K562 (cell line): ENCODE measurements at regions not wholly inside any gene's neighbourhood (a gene's known extent, or its start where the extent isn't known, plus 50 kb on each side); places are given as distances from the start of the nearest gene placed in this dataset.

Experiments
- ATAC-seq: fragments of 200-7000 bp; cut with Tn5 transposase; 3 replicates; pipeline ENCODE4 v1.9.1; 2020; ENCODE audit warnings: moderate library complexity
- BruUV-seq: library from RNA; stranded (reverse); fragments of 400-500 nt; replicated peaks from 2 replicates; lab custom pipeline; 2021; lab: Mats Ljungman, UMichigan
- CTCF ChIA-PET: fragments of 300-600 bp; formaldehyde crosslinking; extraction: SDS; loops from one replicate; lab custom pipeline; 2021; ENCODE audit warnings: low intra/inter-chr PET ratio; lab: Yijun Ruan, JAX
- POLR2A ChIA-PET: fragments of 300-600, 350-650 bp; sonication (Branson Sonifier 250); formaldehyde crosslinking; extraction: SDS; loops from one replicate; lab custom pipeline; 2021; ENCODE audit warnings: antibody characterized with exemption, inconsistent platforms; lab: Yijun Ruan, JAX
- DNase-seq, 4 experiments: peaks; one replicate each; pipeline versions ENCODE4 v3.0.0 to v3.0.0-alpha.2; 2011 to 2018; ENCODE audit warnings: low spot score in 3 of 4, mixed read lengths in 3 of 4; ENCODE audit errors: extremely low read depth in 1 of 4
- FAIRE-seq: peaks from 2 replicates; lab custom pipeline; 2011; peaks lifted over from hg19 to GRCh38; lab: Jason Lieb, UNC
- H2AFZ ChIP-seq: 2 replicates; pipeline ENCODE4 v1.6.0; 2011; ENCODE audit warnings: low read depth, low read length, control low read depth, inconsistent platforms
- H3K27ac ChIP-seq: fragments of 200-600 bp; 3 replicates; pipeline ENCODE4 v1.8.0; 2011; ENCODE audit warnings: low read depth, mild to moderate bottlenecking, control low read depth, inconsistent platforms, low read length, moderate library complexity, mixed read lengths; ENCODE audit errors: extremely low read depth
- H3K27me3 ChIP-seq, 2 experiments: fragments of 300-600 bp in 1 of 2; 2 replicates in 1 of 2; 3 replicates in 1 of 2; pipeline versions ENCODE4 v1.6.0 to v1.8.0; 2011; ENCODE audit warnings: inconsistent platforms in 2 of 2, low read length in 2 of 2, mild to moderate bottlenecking in 1 of 2, mixed read lengths in 1 of 2, moderate library complexity in 1 of 2; ENCODE audit not compliant: control insufficient read depth in 2 of 2, insufficient read depth in 2 of 2
- H3K36me3 ChIP-seq: fragments of 300-600 bp; 3 replicates; pipeline ENCODE4 v1.8.0; 2011; ENCODE audit warnings: mild to moderate bottlenecking, low read length, inconsistent platforms; ENCODE audit not compliant: control insufficient read depth, insufficient read depth
- H3K4me1 ChIP-seq, 2 experiments: fragments of 200-600 bp in 1 of 2; replicated peaks in 1 of 2; 2 replicates in 1 of 2; 3 replicates in 1 of 2; pipeline versions ENCODE4 v1.5.1 to v1.8.0; 2011; ENCODE audit warnings: inconsistent platforms in 2 of 2, low read length in 2 of 2, mild to moderate bottlenecking in 1 of 2, mixed read lengths in 1 of 2, moderate library complexity in 1 of 2; ENCODE audit not compliant: control insufficient read depth in 2 of 2, insufficient read depth in 2 of 2
- H3K4me2 ChIP-seq: 2 replicates; pipeline ENCODE4 v1.6.1; 2011; ENCODE audit warnings: low read length, control low read depth, inconsistent platforms, mixed read lengths; ENCODE audit not compliant: insufficient read depth
- H3K4me3 ChIP-seq: fragments of 200-600 bp; sonication (generic), shearing (Covaris generic); 2 replicates; pipeline ENCODE4 v1.5.1; 2016; ENCODE audit warnings: control low read depth, inconsistent platforms
- H3K79me2 ChIP-seq: fragments of 200-600 bp; 3 replicates; pipeline ENCODE4 v1.8.0; 2011; ENCODE audit warnings: low read length, inconsistent platforms; ENCODE audit not compliant: control insufficient read depth, insufficient read depth
- H3K9ac ChIP-seq, 2 experiments: 2 replicates each; pipeline versions ENCODE4 v1.6.0 to v1.6.1; 2011; ENCODE audit warnings: low read depth in 2 of 2, low read length in 2 of 2, control low read depth in 1 of 2, inconsistent platforms in 1 of 2, mild to moderate bottlenecking in 1 of 2, mixed read lengths in 1 of 2; ENCODE audit not compliant: insufficient read depth in 1 of 2
- H3K9me1 ChIP-seq: one replicate; pipeline ENCODE4 v1.6.0; 2011; ENCODE audit warnings: inconsistent platforms, mild to moderate bottlenecking, low read length, moderate library complexity; ENCODE audit not compliant: control insufficient read depth, insufficient read depth
- H3K9me3 ChIP-seq: replicated peaks from 2 replicates; pipeline ENCODE4 v1.5.1; 2011; ENCODE audit warnings: low read depth, low read length, inconsistent platforms; ENCODE audit not compliant: control insufficient read depth, insufficient read depth
- H4K20me1 ChIP-seq: replicated peaks from 2 replicates; pipeline ENCODE4 v1.6.1; 2011; ENCODE audit warnings: low read length, inconsistent platforms, mixed read lengths; ENCODE audit not compliant: control insufficient read depth, insufficient read depth
- SIX5 ChIP-seq, 2 experiments: IDR thresholded peaks; 2 replicates each; pipeline ENCODE4 v1.6.1; 2011; ENCODE audit warnings: low read length in 2 of 2, borderline replicate concordance in 1 of 2, low read depth in 1 of 2, mild to moderate bottlenecking in 1 of 2, moderate library complexity in 1 of 2; ENCODE audit not compliant: insufficient read depth in 1 of 2
- SMAD1 ChIP-seq: fragments of 150-350 bp; IDR thresholded peaks from 2 replicates; pipeline ENCODE4 v1.6.1; 2014; ENCODE audit warnings: low read length, low read depth; ENCODE audit not compliant: partially characterized antibody
- WGBS: fragments of 100-300 bp; shearing (Covaris generic); methylation state at CpG from one replicate; pipeline ENCODE4 v1.1.6; 2016; ENCODE audit warnings: low coverage, mixed read lengths; ENCODE audit not compliant: insufficient coverage; ENCODE audit errors: missing lambda C conversion rate; 5-methylcytosine and 5-hydroxymethylcytosine counted together
- in situ Hi-C: fragments of 300-500 bp; cut with MboI; formaldehyde crosslinking; loops from 4 replicates; pipeline ENCODE4 v1.15.0; 2018; ENCODE audit warnings: inconsistent platforms, mixed read lengths
- intact Hi-C: fragments of 100-400 bp; cut with micrococcal nuclease; formaldehyde crosslinking; loops from 2 replicates; pipeline ENCODE4 v1.14.2; 2022
- TF ChIP-seq, protein P1 (sequence below): sonication (generic); formaldehyde crosslinking; IDR thresholded peaks from 2 replicates; pipeline ENCODE4 v1.8.0; 2023; ENCODE audit warnings: missing genetic modification reagents, mild to moderate bottlenecking, borderline replicate concordance
- TF ChIP-seq, protein P2 (sequence below), 2 experiments: fragments of 450-650 bp; formaldehyde crosslinking in 1 of 2; IDR thresholded peaks; 2 replicates each; pipeline versions ENCODE4 v1.4.0 to v1.6.1; 2014 to 2020; ENCODE audit warnings: mild to moderate bottlenecking in 2 of 2, borderline replicate concordance in 1 of 2, low read depth in 1 of 2
- TF ChIP-seq, protein P3 (sequence below): fragments of 450-650 bp; IDR thresholded peaks from 2 replicates; pipeline ENCODE4 v1.6.1; 2014; ENCODE audit warnings: low read depth, mild to moderate bottlenecking, moderate library complexity, borderline replicate concordance

DNA sequence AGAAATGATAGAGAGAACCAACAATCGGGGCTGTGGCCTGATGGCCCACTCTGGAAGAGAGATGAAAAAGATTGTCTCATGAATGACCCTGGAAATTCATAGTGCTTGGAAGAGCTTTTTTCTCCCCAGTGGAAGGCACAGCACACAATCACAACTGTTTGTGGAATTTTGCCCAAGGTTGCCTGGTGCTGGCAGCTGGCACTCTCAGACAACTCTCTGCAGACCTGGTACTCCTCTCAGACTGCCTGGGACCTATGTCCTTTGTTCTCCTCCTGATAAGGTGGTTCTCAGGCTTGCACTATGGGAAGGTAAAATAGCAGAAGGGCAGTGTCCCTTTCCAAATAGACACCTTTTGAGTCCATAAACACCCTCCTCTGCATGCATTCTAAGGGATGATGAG lies 144.1 kb upstream of the SEL1L start:
- Histone ChIP-seq H3K9me3 (no peaks in the 10 kb centered on the region), H3K36me3 (no peaks in the 10 kb centered on the region), H2AFZ (no peak overlapping the region), H3K9me1 (no peaks in the 10 kb centered on the region), H3K27me3 (no peaks in the 10 kb centered on the region), H3K4me2 (no peak overlapping the region), H3K4me3 (no peak overlapping the region), H3K27ac (no peak overlapping the region), H3K9ac (no peak overlapping the region), H4K20me1 (no peaks in the 10 kb centered on the region), H3K79me2 (no peaks in the 10 kb centered on the region), H3K4me1 (no peaks in the 10 kb centered on the region)
- CTCF ChIA-PET: no interaction called here
- intact Hi-C loops (no loop called here), in situ Hi-C loops (no loop called here)
- FAIRE-seq: no peak
- BruUV-seq: no TSS peak
- no peak for ATAC-seq
- POLR2A ChIA-PET: no interaction called here
- WGBS: 0% methylated on average over 1 of the region's 1 CpG
- DNase-seq: no peak
- no peak for TF ChIP-seq SIX5 (IDR thresholded peaks at IDR 0.05; ENCODE audit: borderline replicate concordance in 1 of 2, insufficient read depth in 1 of 2, low read depth in 1 of 2, low read length in 2 of 2)
- TF ChIP-seq, protein P1, sequence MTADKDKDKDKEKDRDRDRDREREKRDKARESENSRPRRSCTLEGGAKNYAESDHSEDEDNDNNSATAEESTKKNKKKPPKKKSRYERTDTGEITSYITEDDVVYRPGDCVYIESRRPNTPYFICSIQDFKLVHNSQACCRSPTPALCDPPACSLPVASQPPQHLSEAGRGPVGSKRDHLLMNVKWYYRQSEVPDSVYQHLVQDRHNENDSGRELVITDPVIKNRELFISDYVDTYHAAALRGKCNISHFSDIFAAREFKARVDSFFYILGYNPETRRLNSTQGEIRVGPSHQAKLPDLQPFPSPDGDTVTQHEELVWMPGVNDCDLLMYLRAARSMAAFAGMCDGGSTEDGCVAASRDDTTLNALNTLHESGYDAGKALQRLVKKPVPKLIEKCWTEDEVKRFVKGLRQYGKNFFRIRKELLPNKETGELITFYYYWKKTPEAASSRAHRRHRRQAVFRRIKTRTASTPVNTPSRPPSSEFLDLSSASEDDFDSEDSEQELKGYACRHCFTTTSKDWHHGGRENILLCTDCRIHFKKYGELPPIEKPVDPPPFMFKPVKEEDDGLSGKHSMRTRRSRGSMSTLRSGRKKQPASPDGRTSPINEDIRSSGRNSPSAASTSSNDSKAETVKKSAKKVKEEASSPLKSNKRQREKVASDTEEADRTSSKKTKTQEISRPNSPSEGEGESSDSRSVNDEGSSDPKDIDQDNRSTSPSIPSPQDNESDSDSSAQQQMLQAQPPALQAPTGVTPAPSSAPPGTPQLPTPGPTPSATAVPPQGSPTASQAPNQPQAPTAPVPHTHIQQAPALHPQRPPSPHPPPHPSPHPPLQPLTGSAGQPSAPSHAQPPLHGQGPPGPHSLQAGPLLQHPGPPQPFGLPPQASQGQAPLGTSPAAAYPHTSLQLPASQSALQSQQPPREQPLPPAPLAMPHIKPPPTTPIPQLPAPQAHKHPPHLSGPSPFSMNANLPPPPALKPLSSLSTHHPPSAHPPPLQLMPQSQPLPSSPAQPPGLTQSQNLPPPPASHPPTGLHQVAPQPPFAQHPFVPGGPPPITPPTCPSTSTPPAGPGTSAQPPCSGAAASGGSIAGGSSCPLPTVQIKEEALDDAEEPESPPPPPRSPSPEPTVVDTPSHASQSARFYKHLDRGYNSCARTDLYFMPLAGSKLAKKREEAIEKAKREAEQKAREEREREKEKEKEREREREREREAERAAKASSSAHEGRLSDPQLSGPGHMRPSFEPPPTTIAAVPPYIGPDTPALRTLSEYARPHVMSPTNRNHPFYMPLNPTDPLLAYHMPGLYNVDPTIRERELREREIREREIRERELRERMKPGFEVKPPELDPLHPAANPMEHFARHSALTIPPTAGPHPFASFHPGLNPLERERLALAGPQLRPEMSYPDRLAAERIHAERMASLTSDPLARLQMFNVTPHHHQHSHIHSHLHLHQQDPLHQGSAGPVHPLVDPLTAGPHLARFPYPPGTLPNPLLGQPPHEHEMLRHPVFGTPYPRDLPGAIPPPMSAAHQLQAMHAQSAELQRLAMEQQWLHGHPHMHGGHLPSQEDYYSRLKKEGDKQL (CRISPR knock-in tag): no peak
- TF ChIP-seq SMAD1: no peak
- TF ChIP-seq, protein P2, sequence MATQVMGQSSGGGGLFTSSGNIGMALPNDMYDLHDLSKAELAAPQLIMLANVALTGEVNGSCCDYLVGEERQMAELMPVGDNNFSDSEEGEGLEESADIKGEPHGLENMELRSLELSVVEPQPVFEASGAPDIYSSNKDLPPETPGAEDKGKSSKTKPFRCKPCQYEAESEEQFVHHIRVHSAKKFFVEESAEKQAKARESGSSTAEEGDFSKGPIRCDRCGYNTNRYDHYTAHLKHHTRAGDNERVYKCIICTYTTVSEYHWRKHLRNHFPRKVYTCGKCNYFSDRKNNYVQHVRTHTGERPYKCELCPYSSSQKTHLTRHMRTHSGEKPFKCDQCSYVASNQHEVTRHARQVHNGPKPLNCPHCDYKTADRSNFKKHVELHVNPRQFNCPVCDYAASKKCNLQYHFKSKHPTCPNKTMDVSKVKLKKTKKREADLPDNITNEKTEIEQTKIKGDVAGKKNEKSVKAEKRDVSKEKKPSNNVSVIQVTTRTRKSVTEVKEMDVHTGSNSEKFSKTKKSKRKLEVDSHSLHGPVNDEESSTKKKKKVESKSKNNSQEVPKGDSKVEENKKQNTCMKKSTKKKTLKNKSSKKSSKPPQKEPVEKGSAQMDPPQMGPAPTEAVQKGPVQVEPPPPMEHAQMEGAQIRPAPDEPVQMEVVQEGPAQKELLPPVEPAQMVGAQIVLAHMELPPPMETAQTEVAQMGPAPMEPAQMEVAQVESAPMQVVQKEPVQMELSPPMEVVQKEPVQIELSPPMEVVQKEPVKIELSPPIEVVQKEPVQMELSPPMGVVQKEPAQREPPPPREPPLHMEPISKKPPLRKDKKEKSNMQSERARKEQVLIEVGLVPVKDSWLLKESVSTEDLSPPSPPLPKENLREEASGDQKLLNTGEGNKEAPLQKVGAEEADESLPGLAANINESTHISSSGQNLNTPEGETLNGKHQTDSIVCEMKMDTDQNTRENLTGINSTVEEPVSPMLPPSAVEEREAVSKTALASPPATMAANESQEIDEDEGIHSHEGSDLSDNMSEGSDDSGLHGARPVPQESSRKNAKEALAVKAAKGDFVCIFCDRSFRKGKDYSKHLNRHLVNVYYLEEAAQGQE (IDR thresholded peaks at IDR 0.05; ENCODE audit: borderline replicate concordance): no peak
- TF ChIP-seq, protein P2 (CRISPR knock-in tag; IDR thresholded peaks at IDR 0.05; ENCODE audit: low read depth): no peak
- TF ChIP-seq, protein P3, sequence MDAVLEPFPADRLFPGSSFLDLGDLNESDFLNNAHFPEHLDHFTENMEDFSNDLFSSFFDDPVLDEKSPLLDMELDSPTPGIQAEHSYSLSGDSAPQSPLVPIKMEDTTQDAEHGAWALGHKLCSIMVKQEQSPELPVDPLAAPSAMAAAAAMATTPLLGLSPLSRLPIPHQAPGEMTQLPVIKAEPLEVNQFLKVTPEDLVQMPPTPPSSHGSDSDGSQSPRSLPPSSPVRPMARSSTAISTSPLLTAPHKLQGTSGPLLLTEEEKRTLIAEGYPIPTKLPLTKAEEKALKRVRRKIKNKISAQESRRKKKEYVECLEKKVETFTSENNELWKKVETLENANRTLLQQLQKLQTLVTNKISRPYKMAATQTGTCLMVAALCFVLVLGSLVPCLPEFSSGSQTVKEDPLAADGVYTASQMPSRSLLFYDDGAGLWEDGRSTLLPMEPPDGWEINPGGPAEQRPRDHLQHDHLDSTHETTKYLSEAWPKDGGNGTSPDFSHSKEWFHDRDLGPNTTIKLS: no peak
